AG09319 (cell line): ENCODE measurements at regions not wholly inside any gene's neighbourhood (a gene's known extent, or its start where the extent isn't known, plus 50 kb on each side); places are given as distances from the start of the nearest gene placed in this dataset.

Experiments
- DNase-seq: peaks from one replicate; pipeline ENCODE4 v3.0.0-alpha.2; 2010; ENCODE audit warnings: low read depth; ENCODE audit errors: extremely low read depth
- CTCF ChIP-seq: IDR thresholded peaks from 2 replicates; pipeline ENCODE4 v1.5.1; 2011; ENCODE audit warnings: low read depth, mild to moderate bottlenecking, inconsistent platforms, low read length, moderate library complexity

DNA sequence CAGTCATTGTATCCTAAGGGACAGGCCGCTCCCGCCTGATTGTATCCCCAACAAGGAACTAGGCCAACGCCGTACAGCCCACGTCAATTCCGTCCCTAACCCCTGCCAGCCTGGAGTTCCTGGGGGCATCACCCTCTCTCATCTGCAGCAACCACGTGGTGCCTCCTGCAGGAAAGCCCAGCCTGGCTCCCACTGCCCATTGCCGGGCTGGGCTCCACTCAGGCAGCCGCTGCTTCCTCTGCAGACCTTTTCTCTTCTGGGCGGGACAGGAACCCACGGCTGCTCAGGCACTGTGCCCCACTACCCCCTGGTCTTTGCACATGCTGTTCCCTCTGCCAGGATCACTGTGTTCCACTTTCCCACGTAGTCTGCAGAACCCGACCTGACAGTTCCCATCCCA, 212.2 kb downstream of the TFCP2L1 start:
- no peak for DNase-seq
- no peak for TF ChIP-seq CTCF

DNA sequence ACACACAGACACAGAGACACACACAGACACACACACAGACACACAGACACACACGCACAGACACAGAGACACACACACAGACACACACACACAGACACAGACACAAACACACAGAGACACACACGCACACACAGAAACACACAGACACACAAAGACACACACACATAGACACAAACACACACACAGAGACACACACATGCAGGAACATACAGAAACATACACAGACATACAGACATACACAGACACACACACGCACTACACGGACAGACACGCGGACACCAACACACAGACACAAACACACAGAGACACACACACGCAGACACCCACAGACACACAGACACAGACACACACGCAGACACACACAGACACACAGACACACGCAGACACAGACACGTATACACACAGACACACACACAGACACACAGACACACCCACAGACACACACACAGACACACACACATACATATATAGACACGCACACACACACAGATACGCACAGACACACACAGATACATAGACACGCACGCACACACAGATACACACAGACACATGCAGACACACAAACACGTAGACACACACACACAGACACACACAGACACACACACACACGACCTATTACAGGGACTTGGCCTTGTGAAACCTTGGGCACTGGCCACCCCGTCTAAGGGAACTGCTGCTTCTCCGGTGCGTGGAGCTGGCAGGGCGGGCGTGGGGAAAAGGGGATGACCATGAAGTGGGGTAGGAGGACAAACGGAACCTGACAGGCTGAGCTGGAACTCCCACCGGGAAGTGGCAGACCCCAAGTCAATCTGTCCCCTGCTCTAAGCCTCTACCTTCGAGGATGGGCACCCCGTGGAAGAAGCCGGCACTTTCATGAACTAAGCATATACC, 211.4 kb downstream of the TFCP2L1 start:
- TF ChIP-seq CTCF, result no peak
- no peak for DNase-seq

GRCh38 chr2:121074293-121074932, 210.6 kb downstream of the TFCP2L1 start:
- no peak for TF ChIP-seq CTCF
- no peak for DNase-seq

DNA sequence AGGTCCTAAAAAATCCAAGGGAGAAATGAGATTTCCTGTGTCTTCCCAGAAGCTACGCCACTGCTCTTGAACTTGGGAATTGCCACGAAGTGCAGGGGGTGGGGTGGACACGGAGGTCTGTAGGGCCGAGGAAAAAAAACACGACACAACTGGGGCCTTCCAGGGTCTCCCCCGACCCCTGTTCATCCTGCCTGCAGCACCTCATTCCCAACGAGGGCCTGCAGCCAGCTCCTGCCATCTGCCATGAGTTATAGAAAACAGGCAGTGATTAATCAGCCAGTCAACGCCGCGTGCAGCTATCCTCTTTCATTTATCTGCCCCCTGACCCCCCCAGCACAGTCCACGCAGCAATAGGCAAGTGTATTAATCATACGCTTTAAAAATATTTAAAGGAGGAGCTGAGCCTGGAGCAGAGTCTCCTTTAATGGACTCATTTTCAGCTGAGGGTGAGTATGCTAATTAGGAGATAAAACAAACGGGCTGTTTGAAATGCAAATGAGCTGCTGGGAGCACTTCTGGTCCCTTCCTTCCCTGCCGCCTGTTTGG, 209.9 kb downstream of the TFCP2L1 start:
- peak; percentile 65 for DNase-seq
- no peak for TF ChIP-seq CTCF

GRCh38 chr2:121075641-121076497, 209.1 kb downstream of the TFCP2L1 start:
- TF ChIP-seq CTCF, result no peak; the same call in 1 of the 2 replicates
- no peak for DNase-seq

GRCh38 chr2:121076498-121076820, 208.5 kb downstream of the TFCP2L1 start:
- no peak for DNase-seq

More at GRCh38 chr2:121076498-121076820, 208.5 kb downstream of the TFCP2L1 start:
- no peak for TF ChIP-seq CTCF
